BJ (cell line): ENCODE measurements at regions not wholly inside any gene's neighbourhood (a gene's known extent, or its start where the extent isn't known, plus 50 kb on each side); places are given as distances from the start of the nearest gene placed in this dataset.

Experiments
- CTCF ChIA-PET: fragments of 350-600 bp; formaldehyde crosslinking; extraction: SDS; loops from one replicate; lab custom pipeline; 2021; ENCODE audit warnings: antibody characterized with exemption, inconsistent platforms; lab: Yijun Ruan, JAX
- POLR2A ChIA-PET: fragments of 300-600 bp; sonication (Branson Sonifier 250); formaldehyde crosslinking; extraction: SDS; loops from one replicate; lab custom pipeline; 2021; ENCODE audit warnings: antibody characterized with exemption; lab: Charles Lee
- DNase-seq: peaks from one replicate; pipeline ENCODE4 v3.0.0-alpha.2; 2011; ENCODE audit warnings: low read depth
- H3K27me3 ChIP-seq: 2 replicates; pipeline ENCODE4 v1.6.0; 2011; ENCODE audit warnings: low read length; ENCODE audit not compliant: control insufficient read depth, insufficient read depth
- H3K36me3 ChIP-seq: 2 replicates; pipeline ENCODE4 v1.5.1; 2011; ENCODE audit warnings: low read length; ENCODE audit not compliant: control insufficient read depth, insufficient read depth
- H3K4me3 ChIP-seq: 2 replicates; pipeline ENCODE4 v1.5.1; 2011; ENCODE audit warnings: low read depth, mild to moderate bottlenecking, control low read depth, low read length
- TF ChIP-seq, protein P1 (sequence below): IDR thresholded peaks from 2 replicates; pipeline ENCODE4 v1.5.1; 2011; ENCODE audit warnings: low read depth, mild to moderate bottlenecking, control low read depth, inconsistent platforms, low read length, moderate library complexity; ENCODE audit not compliant: insufficient read depth

DNA sequence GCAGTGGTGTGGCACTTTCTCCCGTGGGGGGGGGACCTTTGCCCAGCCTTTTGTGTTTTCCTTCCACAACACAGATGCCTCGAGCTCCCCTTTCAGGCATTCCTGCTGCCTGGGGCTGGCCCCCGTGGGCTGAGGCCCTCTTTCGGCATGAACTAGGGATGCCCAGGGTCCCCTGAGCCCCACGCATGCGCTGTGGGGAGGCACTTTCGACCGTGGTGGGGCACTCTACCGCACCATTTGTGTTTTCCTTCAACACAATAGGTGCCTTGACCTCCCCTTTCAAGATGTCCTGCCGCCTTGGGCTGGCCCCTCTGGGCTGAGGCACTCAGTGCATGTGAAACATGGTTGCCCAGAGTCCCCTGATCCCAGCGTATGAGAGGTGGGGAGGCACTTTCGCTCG lies 363.7 kb downstream of the ALG10 start:
- Histone ChIP-seq H3K27me3 (no peaks in the 10 kb centered on the region), H3K36me3 (no peaks in the 10 kb centered on the region), H3K4me3 (no peak overlapping the region)
- ChIA-PET CTCF (no interaction called here), POLR2A (no interaction called here)
- no peak for DNase-seq
- TF ChIP-seq, protein P1, sequence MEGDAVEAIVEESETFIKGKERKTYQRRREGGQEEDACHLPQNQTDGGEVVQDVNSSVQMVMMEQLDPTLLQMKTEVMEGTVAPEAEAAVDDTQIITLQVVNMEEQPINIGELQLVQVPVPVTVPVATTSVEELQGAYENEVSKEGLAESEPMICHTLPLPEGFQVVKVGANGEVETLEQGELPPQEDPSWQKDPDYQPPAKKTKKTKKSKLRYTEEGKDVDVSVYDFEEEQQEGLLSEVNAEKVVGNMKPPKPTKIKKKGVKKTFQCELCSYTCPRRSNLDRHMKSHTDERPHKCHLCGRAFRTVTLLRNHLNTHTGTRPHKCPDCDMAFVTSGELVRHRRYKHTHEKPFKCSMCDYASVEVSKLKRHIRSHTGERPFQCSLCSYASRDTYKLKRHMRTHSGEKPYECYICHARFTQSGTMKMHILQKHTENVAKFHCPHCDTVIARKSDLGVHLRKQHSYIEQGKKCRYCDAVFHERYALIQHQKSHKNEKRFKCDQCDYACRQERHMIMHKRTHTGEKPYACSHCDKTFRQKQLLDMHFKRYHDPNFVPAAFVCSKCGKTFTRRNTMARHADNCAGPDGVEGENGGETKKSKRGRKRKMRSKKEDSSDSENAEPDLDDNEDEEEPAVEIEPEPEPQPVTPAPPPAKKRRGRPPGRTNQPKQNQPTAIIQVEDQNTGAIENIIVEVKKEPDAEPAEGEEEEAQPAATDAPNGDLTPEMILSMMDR, result no peak

DNA sequence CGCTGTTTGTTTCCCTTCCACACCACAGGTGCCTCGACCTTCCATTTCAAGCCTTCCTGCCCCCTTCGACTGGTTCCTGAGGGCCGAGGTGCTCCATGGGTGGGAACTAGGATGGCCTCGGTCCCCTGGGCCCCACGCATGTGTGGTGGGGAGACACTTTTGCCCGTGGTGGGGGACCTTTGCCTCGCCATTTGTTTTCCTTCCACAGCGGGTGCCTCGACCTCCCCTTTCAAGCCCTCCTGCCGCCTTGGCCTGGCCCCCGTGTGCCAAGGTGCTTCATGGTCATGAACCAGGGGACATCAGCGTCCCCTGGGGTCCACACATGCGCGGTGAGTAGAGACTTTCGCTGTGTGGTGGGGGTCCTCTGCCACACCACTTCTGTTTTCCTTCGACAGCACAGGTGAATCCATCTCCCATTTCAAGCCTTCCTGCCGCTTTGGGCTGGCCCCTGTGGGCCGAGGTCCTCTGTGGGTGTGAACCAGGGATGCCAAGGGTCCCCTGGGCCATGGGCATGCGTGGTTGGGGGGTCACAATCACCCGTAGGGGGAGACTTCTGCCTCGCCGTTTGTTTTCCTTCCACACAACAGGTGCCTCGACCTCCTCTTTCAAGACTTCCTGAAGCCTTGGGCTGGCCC lies 364.4 kb downstream of the ALG10 start:
- Histone ChIP-seq H3K36me3 (no peaks in the 10 kb centered on the region), H3K27me3 (no peaks in the 10 kb centered on the region), H3K4me3 (no peak overlapping the region)
- no peak for DNase-seq
- TF ChIP-seq, protein P1, result no peak
- ChIA-PET POLR2A (no interaction called here), CTCF (no interaction called here)

DNA sequence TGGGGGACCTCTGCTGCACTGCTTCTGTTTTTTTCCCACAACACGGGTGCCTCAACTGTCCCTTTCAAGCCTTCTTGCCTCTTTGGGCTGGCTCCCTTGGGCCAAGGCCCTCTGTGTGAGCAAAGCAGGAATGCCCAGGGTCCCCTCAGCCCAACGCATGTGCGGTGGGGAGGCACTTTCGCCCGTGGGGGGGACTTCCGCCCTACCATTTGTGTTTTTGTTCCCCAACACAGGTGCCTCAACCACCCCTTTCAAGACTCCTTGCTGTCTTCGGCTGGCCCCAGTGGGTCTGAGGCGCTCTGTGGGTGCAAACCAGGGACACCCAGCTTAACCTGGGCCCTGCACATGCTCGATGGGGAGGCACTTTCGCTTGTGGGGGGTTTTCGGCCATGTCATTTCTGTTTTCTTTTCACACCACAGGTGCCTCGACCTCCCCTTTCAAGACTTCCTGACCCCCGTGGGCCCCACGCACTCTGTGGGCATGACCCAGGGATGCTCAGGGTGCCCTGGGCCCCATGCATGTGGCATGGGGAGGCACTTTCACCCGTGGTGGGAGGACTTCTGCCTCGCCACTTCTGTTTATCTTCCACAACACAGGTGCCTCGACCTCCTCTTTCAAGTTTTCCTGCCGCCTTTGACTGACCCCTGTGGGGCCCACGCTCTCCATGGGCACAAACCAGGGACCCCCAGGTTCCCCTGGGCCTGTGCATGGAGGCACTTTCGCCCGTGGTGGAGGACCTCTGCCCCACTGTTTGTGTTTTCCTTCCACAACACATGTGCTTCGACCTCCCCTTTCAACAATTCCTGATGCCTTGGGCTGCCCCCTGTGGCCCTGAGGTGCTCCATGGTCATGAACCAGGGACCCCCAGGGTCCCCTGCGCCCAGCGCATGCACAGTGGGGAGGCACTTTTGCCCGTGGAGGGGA lies 365.7 kb downstream of the ALG10 start:
- POLR2A ChIA-PET, result no interaction called here
- no peak overlapping the region for H3K4me3 ChIP-seq
- DNase-seq, result no peak
- TF ChIP-seq, protein P1, result no peak
- no peaks in the 10 kb centered on the region for H3K27me3 ChIP-seq
- CTCF ChIA-PET, result no interaction called here
- H3K36me3 ChIP-seq, result no peaks in the 10 kb centered on the region

DNA sequence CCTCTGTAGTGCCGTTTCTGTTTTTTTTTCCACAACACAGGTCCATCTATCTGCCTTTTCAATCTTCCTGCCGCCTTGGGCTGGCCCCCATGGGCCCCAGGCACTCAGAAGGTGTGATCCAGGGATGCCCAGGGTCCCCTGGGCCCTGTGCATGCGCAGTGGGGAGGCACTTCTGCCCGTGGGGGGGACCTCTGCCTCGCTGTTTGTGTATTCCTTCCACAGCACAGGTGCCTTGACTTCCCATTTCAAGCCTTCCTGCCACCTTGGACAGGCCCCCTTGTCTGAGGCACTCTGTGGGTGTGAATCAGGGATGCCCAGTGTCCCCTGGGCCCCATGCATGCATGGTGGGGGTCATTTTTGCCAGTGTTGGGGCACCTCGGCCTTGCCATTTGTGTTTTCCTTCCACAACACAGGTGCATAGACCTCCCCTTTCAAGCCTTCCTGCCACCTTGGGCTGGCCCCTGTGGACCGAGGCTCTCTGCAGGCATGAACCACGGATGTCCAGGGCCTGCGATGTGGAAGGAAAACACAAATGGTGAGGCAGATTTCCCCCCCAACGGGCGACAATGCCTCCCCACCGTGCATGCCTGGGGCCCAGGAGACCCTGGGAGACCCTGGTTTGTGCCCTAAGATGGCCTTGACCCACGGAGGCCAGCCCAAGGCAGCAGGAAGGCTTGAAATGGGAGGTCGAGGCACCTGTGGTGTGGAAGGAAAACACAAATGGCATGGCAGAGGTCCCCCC lies 366.5 kb downstream of the ALG10 start:
- CTCF ChIA-PET, result no interaction called here
- DNase-seq, result no peak

More for the DNA sequence above, 366.5 kb downstream of the ALG10 start:
- TF ChIP-seq, protein P1, result no peak
- no peak overlapping the region for H3K4me3 ChIP-seq
- H3K36me3 ChIP-seq, result no peaks in the 10 kb centered on the region
- H3K27me3 ChIP-seq, result no peaks in the 10 kb centered on the region
- POLR2A ChIA-PET, result no interaction called here
